Breast epithelium (tissue), 4 donors: ENCODE measurements at regions not wholly inside any gene's neighbourhood (a gene's known extent, or its start where the extent isn't known, plus 50 kb on each side); places are given as distances from the start of the nearest gene placed in this dataset.

Experiments used
- DNase-seq, 2 donors: peaks; one replicate each; pipeline ENCODE4 v3.0.0-alpha.2; 2019; ENCODE audit warnings: low spot score in 2 of 2
- H3K27ac ChIP-seq, 2 donors: fragments of 200-600 bp; sonication (generic) in 1 of 2; one replicate each; pipeline ENCODE4 v1.5.1; 2016 to 2019; ENCODE audit warnings: mild to moderate bottlenecking in 1 of 2
- H3K27me3 ChIP-seq, 2 donors: fragments of 200-600 bp; sonication (generic) in 1 of 2; one replicate each; pipeline versions ENCODE4 v1.5.1 to v1.6.0; 2017 to 2019; ENCODE audit warnings: control low read depth in 1 of 2, mild to moderate bottlenecking in 1 of 2
- H3K36me3 ChIP-seq: fragments of 200-600 bp; one replicate; pipeline ENCODE4 v1.5.1; 2019
- H3K4me1 ChIP-seq, 2 donors: fragments of 200-600 bp; sonication (generic); one replicate each; pipeline ENCODE4 v1.5.1; 2016 to 2019; ENCODE audit warnings: control low read depth in 1 of 2
- H3K4me3 ChIP-seq, 3 donors: fragments of 200-600 bp; sonication (generic); 1 replicate in 2 of 3; 2 replicates in 1 of 3; pipeline ENCODE4 v1.5.1; 2016 to 2019; ENCODE audit warnings: mild to moderate bottlenecking in 3 of 3, moderate library complexity in 2 of 3
- H3K9me3 ChIP-seq, 2 donors: fragments of 200-600 bp; sonication (generic) in 1 of 2; one replicate each; pipeline ENCODE4 v1.5.1; 2016 to 2019; ENCODE audit warnings: control low read depth in 1 of 2
- CTCF ChIP-seq, 3 donors: fragments of 450-650 bp; IDR thresholded peaks; one replicate each; pipeline ENCODE4 v1.5.1; 2016 to 2017; ENCODE audit warnings: antibody characterized with exemption in 3 of 3, mild to moderate bottlenecking in 3 of 3, moderate library complexity in 3 of 3
- POLR2A ChIP-seq: fragments of 450-650 bp; IDR thresholded peaks from one replicate; pipeline ENCODE4 v1.6.1; 2016; ENCODE audit warnings: antibody characterized with exemption, mild to moderate bottlenecking, moderate library complexity
- POLR2AphosphoS5 ChIP-seq, 3 donors: sonication (generic); formaldehyde crosslinking; IDR thresholded peaks; one replicate each; pipeline ENCODE4 v1.6.1; 2017; ENCODE audit warnings: antibody characterized with exemption in 3 of 3
- intact Hi-C: fragments of 100-400 bp; cut with DNase I; formaldehyde crosslinking; loops from one replicate; pipeline ENCODE4 v1.15.1; 2023; ENCODE audit warnings: low total_unique reads

GRCh38 chr5:163609910-163610309 lies 104.5 kb downstream of the MAT2B start:
- no peaks in the 10 kb centered on the region for H3K9me3 ChIP-seq
- no peaks in the 10 kb centered on the region for H3K27me3 ChIP-seq
- no peak overlapping the region for H3K4me3 ChIP-seq
- no peaks in the 10 kb centered on the region for H3K36me3 ChIP-seq
- H3K4me1 ChIP-seq: no peaks in the 10 kb centered on the region
- no peak overlapping the region for H3K27ac ChIP-seq
- DNase-seq: no peak
- intact Hi-C loops: no loop called here
- no peak for TF ChIP-seq POLR2A
- TF ChIP-seq CTCF (IDR thresholded peaks at IDR 0.05): no peak
- TF ChIP-seq POLR2AphosphoS5 (IDR thresholded peaks at IDR 0.05): no peak

GRCh38 chr5:163612358-163613149 lies 107.1 kb downstream of the MAT2B start:
- no peaks in the 10 kb centered on the region for H3K4me1 ChIP-seq
- H3K9me3 ChIP-seq: no peaks in the 10 kb centered on the region
- TF ChIP-seq POLR2A: no peak
- TF ChIP-seq CTCF (IDR thresholded peaks at IDR 0.05): no peak
- TF ChIP-seq POLR2AphosphoS5 (IDR thresholded peaks at IDR 0.05): no peak
- no peaks in the 10 kb centered on the region for H3K36me3 ChIP-seq
- intact Hi-C loops: no loop called here
- no peaks in the 10 kb centered on the region for H3K27me3 ChIP-seq
- DNase-seq: no peak
- H3K4me3 ChIP-seq: no peak overlapping the region
- no peak overlapping the region for H3K27ac ChIP-seq

- no peaks in the 10 kb centered on the region for H3K9me3 ChIP-seq
- no peaks in the 10 kb centered on the region for H3K27me3 ChIP-seq
- intact Hi-C loops: no loop called here
- H3K4me1 ChIP-seq: no peaks in the 10 kb centered on the region
- DNase-seq: no peak
- H3K36me3 ChIP-seq: no peaks in the 10 kb centered on the region
- H3K27ac ChIP-seq: no peak overlapping the region
- H3K4me3 ChIP-seq: no peak overlapping the region
- no peak for TF ChIP-seq CTCF (IDR thresholded peaks at IDR 0.05)
- no peak for TF ChIP-seq POLR2AphosphoS5 (IDR thresholded peaks at IDR 0.05)
- no peak for TF ChIP-seq POLR2A
Measured at GRCh38 chr5:163613150-163613442, 107.7 kb downstream of the MAT2B start.

- TF ChIP-seq CTCF (IDR thresholded peaks at IDR 0.05) (no peak), POLR2A (no peak), POLR2AphosphoS5 (IDR thresholded peaks at IDR 0.05) (no peak)
- Histone ChIP-seq H3K36me3 (no peaks in the 10 kb centered on the region), H3K4me1 (no peaks in the 10 kb centered on the region), H3K27ac (no peak overlapping the region), H3K4me3 (no peak overlapping the region), H3K9me3 (no peaks in the 10 kb centered on the region), H3K27me3 (no peaks in the 10 kb centered on the region)
- DNase-seq: no peak
- intact Hi-C loops: no loop called here
Measured at GRCh38 chr5:163614787-163615186, 109.4 kb downstream of the MAT2B start.

GRCh38 chr5:163619273-163619934 lies 114.0 kb downstream of the MAT2B start:
- no peak for DNase-seq
- H3K27me3 ChIP-seq: no peaks in the 10 kb centered on the region
- H3K4me1 ChIP-seq: no peaks in the 10 kb centered on the region
- H3K27ac ChIP-seq: no peak overlapping the region
- no peak for TF ChIP-seq POLR2A
- TF ChIP-seq POLR2AphosphoS5 (IDR thresholded peaks at IDR 0.05): no peak
- no peak for TF ChIP-seq CTCF (IDR thresholded peaks at IDR 0.05)
- intact Hi-C loops: no loop called here
- no peaks in the 10 kb centered on the region for H3K36me3 ChIP-seq
- no peak overlapping the region for H3K4me3 ChIP-seq
- H3K9me3 ChIP-seq: peaks cover 0 to 4% of the 10 kb centered on the region in 2 donors
